ENCODE measurements at regions not wholly inside any gene's neighbourhood (a gene's known extent, or its start where the extent isn't known, plus 50 kb on each side); places are given as distances from the start of the nearest gene placed in this dataset.
A peak's percentile ranks its signal among the peaks of the same experiment; 100 is the strongest.

DNA sequence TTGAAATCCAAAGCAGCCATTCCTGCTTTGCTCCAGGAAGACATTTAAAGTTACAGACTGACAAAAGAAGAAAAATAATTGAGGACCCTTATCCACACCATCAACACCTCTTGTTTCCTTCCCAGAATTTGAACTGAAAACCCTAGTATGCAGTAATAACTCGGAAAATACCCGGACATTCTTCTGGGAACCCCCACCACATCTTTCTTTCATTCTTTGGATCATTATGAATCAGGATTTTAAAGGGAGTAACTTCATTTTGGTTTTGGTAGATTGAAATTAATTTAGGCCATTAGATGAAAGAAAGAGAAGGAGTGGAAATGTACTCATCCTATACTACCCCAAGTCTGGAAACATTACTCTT is 213.8 kb upstream of the MARCKS start:
- H3K27me3 ChIP-seq (ENCODE audit: control insufficient read depth in 4 of 4, insufficient read depth in 4 of 4, low read length in 3 of 4), result no peaks in the 10 kb centered on the region
- no peak for TF ChIP-seq HNF4G (IDR thresholded peaks at IDR 0.05)
- TF ChIP-seq, protein P1, sequence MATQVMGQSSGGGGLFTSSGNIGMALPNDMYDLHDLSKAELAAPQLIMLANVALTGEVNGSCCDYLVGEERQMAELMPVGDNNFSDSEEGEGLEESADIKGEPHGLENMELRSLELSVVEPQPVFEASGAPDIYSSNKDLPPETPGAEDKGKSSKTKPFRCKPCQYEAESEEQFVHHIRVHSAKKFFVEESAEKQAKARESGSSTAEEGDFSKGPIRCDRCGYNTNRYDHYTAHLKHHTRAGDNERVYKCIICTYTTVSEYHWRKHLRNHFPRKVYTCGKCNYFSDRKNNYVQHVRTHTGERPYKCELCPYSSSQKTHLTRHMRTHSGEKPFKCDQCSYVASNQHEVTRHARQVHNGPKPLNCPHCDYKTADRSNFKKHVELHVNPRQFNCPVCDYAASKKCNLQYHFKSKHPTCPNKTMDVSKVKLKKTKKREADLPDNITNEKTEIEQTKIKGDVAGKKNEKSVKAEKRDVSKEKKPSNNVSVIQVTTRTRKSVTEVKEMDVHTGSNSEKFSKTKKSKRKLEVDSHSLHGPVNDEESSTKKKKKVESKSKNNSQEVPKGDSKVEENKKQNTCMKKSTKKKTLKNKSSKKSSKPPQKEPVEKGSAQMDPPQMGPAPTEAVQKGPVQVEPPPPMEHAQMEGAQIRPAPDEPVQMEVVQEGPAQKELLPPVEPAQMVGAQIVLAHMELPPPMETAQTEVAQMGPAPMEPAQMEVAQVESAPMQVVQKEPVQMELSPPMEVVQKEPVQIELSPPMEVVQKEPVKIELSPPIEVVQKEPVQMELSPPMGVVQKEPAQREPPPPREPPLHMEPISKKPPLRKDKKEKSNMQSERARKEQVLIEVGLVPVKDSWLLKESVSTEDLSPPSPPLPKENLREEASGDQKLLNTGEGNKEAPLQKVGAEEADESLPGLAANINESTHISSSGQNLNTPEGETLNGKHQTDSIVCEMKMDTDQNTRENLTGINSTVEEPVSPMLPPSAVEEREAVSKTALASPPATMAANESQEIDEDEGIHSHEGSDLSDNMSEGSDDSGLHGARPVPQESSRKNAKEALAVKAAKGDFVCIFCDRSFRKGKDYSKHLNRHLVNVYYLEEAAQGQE (IDR thresholded peaks at IDR 0.05), result no peak
- TF ChIP-seq GABPA (IDR thresholded peaks at IDR 0.05 in 1 of 2, conservative IDR thresholded peaks at IDR 0.05 in 1 of 2), result no peak
- no peak for TF ChIP-seq JUND (IDR thresholded peaks at IDR 0.05)
- no peak for TF ChIP-seq FOXA2 (IDR thresholded peaks at IDR 0.05)
- no peak for TF ChIP-seq HNF4A (conservative IDR thresholded peaks at IDR 0.05)
- no peak for TF ChIP-seq RXRA (IDR thresholded peaks at IDR 0.05)
- no peak for TF ChIP-seq EGR1 (IDR thresholded peaks at IDR 0.05; ENCODE audit: low read depth in 2 of 2)
- DNase-seq (ENCODE audit: low spot score), result no peak
- H3K9ac ChIP-seq (ENCODE audit: low read depth in 1 of 2, low read length in 2 of 2), result no peak overlapping the region
- H3K4me1 ChIP-seq (ENCODE audit: control insufficient read depth in 4 of 4, insufficient read depth in 4 of 4, low read length in 3 of 4), result peaks cover 3 to 16% (median 10%) of the 10 kb centered on the region in 4 donors
- WGBS, result 37% methylated on average over 2 of the region's 2 CpGs
- H3K27ac ChIP-seq (ENCODE audit: low read depth in 1 of 2, low read length in 2 of 2), result peak overlapping the region in 1 of 2 donors; percentile 60
- H3K9me3 ChIP-seq (ENCODE audit: control insufficient read depth in 4 of 4, low read length in 3 of 4), result no peaks in the 10 kb centered on the region
- H3K4me3 ChIP-seq (ENCODE audit: low read depth in 1 of 3, low read length in 3 of 3), result no peak overlapping the region
- H3K36me3 ChIP-seq (ENCODE audit: control insufficient read depth in 4 of 4, insufficient read depth in 3 of 4, low read depth in 1 of 4, low read length in 3 of 4), result no peaks in the 10 kb centered on the region

DNA sequence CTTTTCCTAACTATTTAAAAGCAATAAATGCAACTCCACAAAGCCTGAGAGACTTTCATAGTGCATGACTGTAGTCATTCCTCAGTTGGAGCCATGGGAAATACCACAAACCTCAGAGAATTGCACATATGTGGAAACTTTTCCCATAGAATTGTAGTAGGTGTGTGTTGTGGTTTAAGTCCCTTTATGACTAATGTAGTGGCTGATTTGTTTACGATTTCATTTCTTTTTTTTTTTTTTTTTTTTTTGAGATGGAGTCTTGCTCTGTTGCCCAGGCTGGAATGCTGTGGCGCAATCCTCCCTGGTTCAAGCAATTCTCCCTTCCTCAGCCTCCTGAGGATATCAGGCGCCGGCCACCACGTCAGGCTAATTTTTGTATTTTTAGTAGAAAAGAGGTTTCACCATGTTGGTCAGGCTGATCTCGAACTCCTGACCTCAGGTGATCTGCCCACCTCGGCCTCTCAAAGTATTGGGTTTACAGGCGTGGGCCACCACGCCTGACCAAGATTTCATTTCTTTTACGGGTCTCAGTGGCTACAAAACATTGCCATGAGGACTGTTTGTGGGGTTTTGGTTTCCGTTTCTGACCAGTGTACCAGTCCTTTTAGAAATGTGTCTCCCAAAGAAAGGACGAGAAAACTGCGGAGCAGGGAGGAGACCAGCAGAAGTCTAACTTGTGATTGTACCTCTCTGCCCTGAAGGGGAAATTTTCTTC is 212.1 kb upstream of the MARCKS start:
- H3K9me3 ChIP-seq (ENCODE audit: control insufficient read depth in 4 of 4, low read length in 3 of 4), result no peaks in the 10 kb centered on the region
- 91% methylated on average over 13 of the region's 13 CpGs for WGBS
- H3K27me3 ChIP-seq (ENCODE audit: control insufficient read depth in 4 of 4, insufficient read depth in 4 of 4, low read length in 3 of 4), result no peaks in the 10 kb centered on the region
- H3K9ac ChIP-seq (ENCODE audit: low read depth in 1 of 2, low read length in 2 of 2), result no peak overlapping the region
- H3K36me3 ChIP-seq (ENCODE audit: control insufficient read depth in 4 of 4, insufficient read depth in 3 of 4, low read depth in 1 of 4, low read length in 3 of 4), result no peaks in the 10 kb centered on the region
- H3K4me3 ChIP-seq (ENCODE audit: low read depth in 1 of 3, low read length in 3 of 3), result no peak overlapping the region
- TF ChIP-seq, protein P2, sequence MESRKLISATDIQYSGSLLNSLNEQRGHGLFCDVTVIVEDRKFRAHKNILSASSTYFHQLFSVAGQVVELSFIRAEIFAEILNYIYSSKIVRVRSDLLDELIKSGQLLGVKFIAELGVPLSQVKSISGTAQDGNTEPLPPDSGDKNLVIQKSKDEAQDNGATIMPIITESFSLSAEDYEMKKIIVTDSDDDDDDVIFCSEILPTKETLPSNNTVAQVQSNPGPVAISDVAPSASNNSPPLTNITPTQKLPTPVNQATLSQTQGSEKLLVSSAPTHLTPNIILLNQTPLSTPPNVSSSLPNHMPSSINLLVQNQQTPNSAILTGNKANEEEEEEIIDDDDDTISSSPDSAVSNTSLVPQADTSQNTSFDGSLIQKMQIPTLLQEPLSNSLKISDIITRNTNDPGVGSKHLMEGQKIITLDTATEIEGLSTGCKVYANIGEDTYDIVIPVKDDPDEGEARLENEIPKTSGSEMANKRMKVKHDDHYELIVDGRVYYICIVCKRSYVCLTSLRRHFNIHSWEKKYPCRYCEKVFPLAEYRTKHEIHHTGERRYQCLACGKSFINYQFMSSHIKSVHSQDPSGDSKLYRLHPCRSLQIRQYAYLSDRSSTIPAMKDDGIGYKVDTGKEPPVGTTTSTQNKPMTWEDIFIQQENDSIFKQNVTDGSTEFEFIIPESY (IDR thresholded peaks at IDR 0.05), result no peak
- TF ChIP-seq, protein P3, sequence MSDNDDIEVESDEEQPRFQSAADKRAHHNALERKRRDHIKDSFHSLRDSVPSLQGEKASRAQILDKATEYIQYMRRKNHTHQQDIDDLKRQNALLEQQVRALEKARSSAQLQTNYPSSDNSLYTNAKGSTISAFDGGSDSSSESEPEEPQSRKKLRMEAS (IDR thresholded peaks at IDR 0.05), result no peak
- peaks cover 3 to 20% (median 14%) of the 10 kb centered on the region in 4 donors for H3K4me1 ChIP-seq (ENCODE audit: control insufficient read depth in 4 of 4, insufficient read depth in 4 of 4, low read length in 3 of 4)
- no peak for DNase-seq (ENCODE audit: low spot score)
- H3K27ac ChIP-seq (ENCODE audit: low read depth in 1 of 2, low read length in 2 of 2), result no peak overlapping the region

DNA sequence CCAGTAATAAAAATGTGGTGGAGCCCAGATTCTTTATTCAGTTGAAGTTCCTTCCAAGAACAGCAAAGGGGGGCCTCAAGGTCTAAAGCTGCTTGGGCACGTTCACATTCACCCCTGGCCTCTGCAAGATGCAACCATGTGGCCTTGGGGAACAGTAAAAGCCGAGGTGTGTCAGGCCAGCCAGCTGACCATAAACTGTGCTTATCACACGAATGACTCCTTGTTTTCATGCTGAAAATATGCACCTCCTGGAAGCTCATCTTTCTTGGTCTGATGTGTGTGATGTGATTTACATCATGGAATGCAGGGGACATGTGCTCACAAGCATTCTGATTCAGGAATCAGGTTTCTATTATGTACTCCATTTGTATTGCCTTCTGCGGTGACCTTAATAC is 211.6 kb upstream of the MARCKS start:
- no peaks in the 10 kb centered on the region for H3K36me3 ChIP-seq (ENCODE audit: control insufficient read depth in 4 of 4, insufficient read depth in 3 of 4, low read depth in 1 of 4, low read length in 3 of 4)
- no peaks in the 10 kb centered on the region for H3K9me3 ChIP-seq (ENCODE audit: control insufficient read depth in 4 of 4, low read length in 3 of 4)
- no peak for DNase-seq (ENCODE audit: low spot score)
- 80% methylated on average over 4 of the region's 4 CpGs for WGBS
- no peak overlapping the region for H3K9ac ChIP-seq (ENCODE audit: low read depth in 1 of 2, low read length in 2 of 2)
- no peak overlapping the region for H3K4me3 ChIP-seq (ENCODE audit: low read depth in 1 of 3, low read length in 3 of 3)
- peaks cover 3 to 20% (median 14%) of the 10 kb centered on the region in 4 donors for H3K4me1 ChIP-seq (ENCODE audit: control insufficient read depth in 4 of 4, insufficient read depth in 4 of 4, low read length in 3 of 4)
- H3K27ac ChIP-seq (ENCODE audit: low read depth in 1 of 2, low read length in 2 of 2), result no peak overlapping the region
- no peaks in the 10 kb centered on the region for H3K27me3 ChIP-seq (ENCODE audit: control insufficient read depth in 4 of 4, insufficient read depth in 4 of 4, low read length in 3 of 4)
- TF ChIP-seq, protein P4, sequence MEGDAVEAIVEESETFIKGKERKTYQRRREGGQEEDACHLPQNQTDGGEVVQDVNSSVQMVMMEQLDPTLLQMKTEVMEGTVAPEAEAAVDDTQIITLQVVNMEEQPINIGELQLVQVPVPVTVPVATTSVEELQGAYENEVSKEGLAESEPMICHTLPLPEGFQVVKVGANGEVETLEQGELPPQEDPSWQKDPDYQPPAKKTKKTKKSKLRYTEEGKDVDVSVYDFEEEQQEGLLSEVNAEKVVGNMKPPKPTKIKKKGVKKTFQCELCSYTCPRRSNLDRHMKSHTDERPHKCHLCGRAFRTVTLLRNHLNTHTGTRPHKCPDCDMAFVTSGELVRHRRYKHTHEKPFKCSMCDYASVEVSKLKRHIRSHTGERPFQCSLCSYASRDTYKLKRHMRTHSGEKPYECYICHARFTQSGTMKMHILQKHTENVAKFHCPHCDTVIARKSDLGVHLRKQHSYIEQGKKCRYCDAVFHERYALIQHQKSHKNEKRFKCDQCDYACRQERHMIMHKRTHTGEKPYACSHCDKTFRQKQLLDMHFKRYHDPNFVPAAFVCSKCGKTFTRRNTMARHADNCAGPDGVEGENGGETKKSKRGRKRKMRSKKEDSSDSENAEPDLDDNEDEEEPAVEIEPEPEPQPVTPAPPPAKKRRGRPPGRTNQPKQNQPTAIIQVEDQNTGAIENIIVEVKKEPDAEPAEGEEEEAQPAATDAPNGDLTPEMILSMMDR (IDR thresholded peaks at IDR 0.05; ENCODE audit: low read depth, low read length, missing input control), result no peak
- no peak for TF ChIP-seq GABPA (IDR thresholded peaks at IDR 0.05 in 1 of 2, conservative IDR thresholded peaks at IDR 0.05 in 1 of 2)
- no peak for TF ChIP-seq SP1 (IDR thresholded peaks at IDR 0.05)
- no peak for TF ChIP-seq JUND (IDR thresholded peaks at IDR 0.05)
- TF ChIP-seq, protein P2 (IDR thresholded peaks at IDR 0.05), result no peak
- TF ChIP-seq NR2F2 (IDR thresholded peaks at IDR 0.05), result no peak
- no peak for TF ChIP-seq HNF4A (conservative IDR thresholded peaks at IDR 0.05)
- no peak for TF ChIP-seq FOXA2 (IDR thresholded peaks at IDR 0.05)
